Testis (tissue), 2 donors: ENCODE measurements at regions not wholly inside any gene's neighbourhood (a gene's known extent, or its start where the extent isn't known, plus 50 kb on each side); places are given as distances from the start of the nearest gene placed in this dataset.

Source experiments
- CTCF ChIP-seq, 3 experiments: fragments of 450-650 bp in 2 of 3; fragments of 200-600 bp in 1 of 3; sonication (generic) in 1 of 3; IDR thresholded peaks; one replicate each; pipeline ENCODE4 v1.5.1; 2016 to 2019; ENCODE audit warnings: antibody characterized with exemption in 3 of 3, mild to moderate bottlenecking in 2 of 3, moderate library complexity in 1 of 3
- POLR2A ChIP-seq: fragments of 450-650 bp; IDR thresholded peaks from one replicate; pipeline ENCODE4 v1.6.1; 2017; ENCODE audit warnings: antibody characterized with exemption, mild to moderate bottlenecking, moderate library complexity

- no peak for TF ChIP-seq POLR2A
- no peak for TF ChIP-seq CTCF (IDR thresholded peaks at IDR 0.05)
Observed at GRCh38 chr11:70880416-70880815, 372.0 kb downstream of the SHANK2 start.
